ENCODE measurements at regions not wholly inside any gene's neighbourhood (a gene's known extent, or its start where the extent isn't known, plus 50 kb on each side); places are given as distances from the start of the nearest gene placed in this dataset.
"Not testable (repeated sequence)": the region's sequence is repeated elsewhere in the genome, so short reads cannot be mapped to it uniquely, and the experiment has no call there.

DNA sequence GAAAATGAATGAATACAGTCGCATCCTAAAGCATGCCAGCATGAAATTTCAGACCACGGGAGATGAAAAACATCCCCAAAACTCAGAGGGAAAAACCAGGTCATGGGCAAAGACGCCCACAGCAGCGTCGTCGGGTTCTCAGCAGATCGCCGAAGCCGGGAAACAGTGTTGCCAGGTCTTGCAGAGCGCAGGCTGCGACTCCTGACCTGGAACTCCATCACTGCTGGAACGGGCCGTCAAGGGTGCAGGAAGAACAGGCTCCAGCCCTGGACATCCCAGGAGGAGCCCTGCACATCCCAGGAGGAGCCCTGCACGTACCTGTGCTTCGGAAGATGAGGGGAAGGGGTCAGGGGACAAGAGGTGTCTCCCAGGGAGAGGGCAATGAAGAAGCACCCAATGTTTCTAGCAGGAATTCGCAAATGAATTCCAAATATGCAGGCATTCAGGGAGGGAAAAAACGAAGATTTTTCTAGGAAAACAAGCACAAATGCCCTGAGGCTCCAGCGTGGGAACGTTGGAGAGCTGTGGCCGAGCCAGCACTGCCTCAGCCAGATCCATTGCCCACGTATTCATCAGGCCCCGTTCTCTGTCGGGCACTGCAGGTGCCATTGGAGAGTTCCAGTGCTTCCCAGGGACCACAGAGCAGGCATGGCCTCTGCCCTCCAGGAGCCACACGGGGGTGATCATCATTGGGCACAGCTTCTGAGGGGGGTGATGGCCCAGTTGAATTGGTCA, 1110.4 kb downstream of the BRD1 start:
- no peak for DNase-seq

DNA sequence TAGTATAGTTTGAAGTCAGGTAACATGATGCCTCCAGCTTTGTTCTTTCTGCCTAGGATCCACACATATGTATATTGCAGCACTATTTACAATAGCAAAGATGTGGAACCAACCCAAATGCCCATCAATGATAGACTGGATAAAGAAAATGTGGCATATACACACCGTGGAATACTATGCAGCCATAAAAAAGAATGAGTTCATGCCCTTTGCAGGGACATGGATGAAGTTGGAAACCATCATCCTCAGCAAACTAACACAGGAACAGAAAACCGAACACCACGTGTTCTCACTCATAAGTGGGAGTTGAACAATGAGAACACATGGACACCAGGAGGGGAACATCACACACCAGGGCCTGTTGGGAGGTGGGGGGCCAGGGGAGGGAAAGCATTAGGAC, 1111.5 kb downstream of the BRD1 start:
- DNase-seq = not testable (repeated sequence)

- DNase-seq = no peak
Observed at GRCh38 chr22:48715511-48715910, 1112.2 kb downstream of the BRD1 start.

- no peak for DNase-seq
Observed at GRCh38 chr22:48714231-48714630, 1113.4 kb downstream of the BRD1 start.

DNA sequence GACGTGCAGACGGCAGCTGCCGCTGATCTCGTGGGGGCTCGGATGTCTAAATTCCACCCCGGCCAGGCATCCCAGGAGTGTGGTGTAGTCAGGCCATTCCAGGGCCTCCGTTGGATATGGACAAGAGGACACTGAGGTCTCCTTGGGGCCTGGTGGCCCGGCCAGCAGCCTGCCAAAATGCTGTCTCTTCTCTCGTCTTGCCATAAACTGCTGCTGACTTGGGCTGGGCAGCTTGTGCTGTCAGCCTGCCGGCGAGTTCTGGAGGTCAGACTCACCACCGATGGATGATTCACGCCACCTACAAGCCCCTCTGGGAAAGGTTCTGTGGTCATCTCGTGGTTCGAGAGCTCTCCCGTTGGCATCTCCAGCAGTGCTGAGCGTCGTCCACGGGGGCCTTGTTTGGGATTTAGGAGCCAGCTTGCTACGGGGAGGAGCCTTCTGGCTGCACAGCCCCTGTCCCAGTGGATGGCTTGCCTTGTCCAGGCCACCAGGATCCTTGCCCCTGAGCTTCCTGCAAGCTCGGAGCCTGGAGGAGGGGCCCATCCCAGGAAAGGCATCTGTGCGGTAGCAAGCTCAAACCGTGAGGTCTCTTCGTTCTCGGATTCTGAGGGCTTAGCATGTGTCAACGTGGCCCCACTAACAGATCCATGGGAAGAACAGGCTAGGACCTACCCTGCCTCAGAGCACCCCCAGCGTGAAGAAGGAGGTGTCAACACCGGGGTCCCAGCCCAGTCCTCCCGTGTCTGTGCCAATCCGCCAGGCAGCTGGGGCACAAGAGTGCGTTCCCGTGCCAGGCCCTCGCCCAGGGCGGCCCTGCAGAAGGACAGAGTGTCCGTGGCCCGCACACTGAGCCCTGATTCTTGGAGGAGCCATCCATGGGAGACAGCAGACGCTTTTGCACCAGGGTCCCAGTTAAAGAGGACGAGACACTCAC, 1114.1 kb downstream of the BRD1 start:
- DNase-seq = no peak

- DNase-seq = no peak
Observed at GRCh38 chr22:48712558-48713271, 1115.0 kb downstream of the BRD1 start.

- DNase-seq = no peak
Observed at GRCh38 chr22:48711669-48712068, 1116.0 kb downstream of the BRD1 start.

DNA sequence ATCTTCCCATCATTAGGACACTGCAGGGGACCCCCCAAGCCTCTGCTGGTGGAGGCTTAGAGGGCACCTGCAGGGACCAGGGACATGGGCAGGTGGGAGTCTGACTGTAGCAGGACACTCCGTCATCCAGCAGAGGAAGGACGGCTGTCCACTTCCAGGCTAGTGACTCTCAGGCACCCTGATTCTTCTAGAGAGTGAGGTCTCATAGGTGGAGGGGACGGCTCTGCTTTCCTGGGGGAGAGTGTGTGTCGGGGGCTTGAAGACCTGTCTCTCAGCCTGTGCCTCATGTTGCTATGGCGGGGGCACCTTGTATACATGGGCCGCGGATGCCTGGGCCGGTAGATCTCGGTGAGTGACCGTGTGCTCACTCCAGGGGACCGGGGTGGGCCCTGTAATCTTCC, 1116.6 kb downstream of the BRD1 start:
- no peak for DNase-seq

DNA sequence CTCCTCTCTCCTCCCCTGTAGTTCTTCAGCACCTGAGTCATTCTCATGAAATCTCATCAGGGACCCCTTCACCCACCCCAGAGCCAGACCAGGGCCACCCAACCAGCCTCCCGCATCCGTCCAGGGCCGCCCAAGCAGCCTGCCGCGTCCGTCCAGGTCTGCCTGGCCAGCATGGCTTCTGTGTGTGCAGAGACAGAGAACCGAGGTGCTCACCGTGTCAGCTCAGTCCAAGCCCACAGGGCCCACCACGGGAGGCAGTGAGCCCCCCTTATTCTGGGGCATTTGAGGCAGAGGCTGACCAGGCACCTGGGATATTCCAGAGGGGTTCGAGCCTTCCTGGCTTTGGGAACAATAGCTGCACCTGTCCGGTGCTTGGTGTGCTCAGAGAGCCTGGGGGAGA, 1117.3 kb downstream of the BRD1 start:
- no peak for DNase-seq

DNA sequence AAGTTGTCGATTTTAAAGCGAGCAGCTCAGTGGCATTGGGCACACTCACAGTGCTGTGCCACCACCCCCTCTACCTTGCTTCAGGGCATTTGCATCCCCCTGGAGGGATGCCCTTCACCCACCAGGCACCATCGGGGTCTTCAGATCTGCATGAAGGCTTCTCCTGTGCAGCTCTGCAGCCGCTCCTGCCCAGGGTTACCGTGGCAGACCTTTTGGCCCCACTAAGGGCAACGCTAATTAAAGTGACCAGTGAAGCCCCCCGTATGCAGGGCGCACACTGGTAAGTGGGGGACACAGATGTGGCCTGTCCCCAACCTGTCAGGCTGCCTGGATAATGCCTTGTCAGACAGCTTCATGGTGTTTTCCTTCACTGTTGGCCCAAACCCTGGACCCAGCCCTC, 1117.7 kb downstream of the BRD1 start:
- no peak for DNase-seq

DNA sequence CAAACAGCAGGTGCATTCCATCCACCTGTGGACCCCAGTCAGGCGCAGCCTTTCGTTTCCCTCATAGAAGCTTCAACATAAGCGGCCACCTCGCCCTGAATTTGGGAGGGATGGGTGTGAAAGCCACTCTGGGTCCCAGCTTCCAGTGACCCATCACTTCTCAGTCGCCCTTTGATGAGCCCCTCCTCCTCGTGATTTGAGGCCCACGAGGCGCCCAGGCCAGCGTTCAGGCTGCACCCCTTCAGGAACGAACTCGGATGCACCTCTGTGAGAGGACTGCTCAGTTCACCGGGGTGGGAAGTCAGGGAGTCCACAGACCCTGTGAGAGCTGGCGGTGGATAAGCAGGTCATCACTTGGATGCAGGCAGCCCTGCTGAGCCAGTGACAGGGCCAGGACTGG, 1118.2 kb downstream of the BRD1 start:
- DNase-seq = no peak

- DNase-seq = no peak
Observed at GRCh38 chr22:48708558-48709245, 1119.0 kb downstream of the BRD1 start.

GRCh38 chr22:48707763-48708557, 1119.7 kb downstream of the BRD1 start:
- no peak for DNase-seq

- no peak for DNase-seq
Observed at GRCh38 chr22:48706934-48707762, 1120.5 kb downstream of the BRD1 start.

DNA sequence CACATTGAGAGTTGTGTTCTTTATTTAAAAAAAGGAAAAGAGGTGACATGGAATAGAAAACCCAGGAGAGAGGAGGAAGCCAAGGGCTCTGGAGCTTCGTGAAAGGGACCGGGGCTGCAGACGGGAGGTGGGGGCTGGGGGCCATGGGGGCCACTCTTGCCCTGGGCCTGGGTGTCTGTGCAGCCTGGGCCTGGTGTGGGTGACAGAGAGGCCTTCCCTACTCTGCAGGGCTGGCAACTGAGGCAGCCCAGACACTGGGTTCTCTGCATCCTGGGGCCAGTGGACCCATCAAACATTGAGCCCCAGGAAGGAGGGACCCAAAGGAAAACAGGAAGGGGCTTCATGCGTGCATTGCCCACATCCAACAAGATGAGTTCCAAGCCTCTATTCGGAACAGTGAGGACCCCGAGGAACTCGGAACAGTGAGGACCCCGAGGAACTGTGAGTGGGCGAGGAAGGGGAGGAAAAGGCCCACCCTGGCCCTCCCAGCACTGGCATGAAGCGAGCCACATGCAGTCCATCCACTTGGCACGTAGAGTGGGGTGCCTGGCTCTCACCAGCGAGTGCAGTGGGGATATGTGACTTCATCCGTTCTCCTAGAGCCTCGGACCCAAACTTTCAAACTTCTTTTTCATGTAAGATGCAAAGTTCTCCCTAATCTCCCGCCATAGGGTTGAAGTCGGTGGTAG, 1121.6 kb downstream of the BRD1 start:
- no peak for DNase-seq

DNA sequence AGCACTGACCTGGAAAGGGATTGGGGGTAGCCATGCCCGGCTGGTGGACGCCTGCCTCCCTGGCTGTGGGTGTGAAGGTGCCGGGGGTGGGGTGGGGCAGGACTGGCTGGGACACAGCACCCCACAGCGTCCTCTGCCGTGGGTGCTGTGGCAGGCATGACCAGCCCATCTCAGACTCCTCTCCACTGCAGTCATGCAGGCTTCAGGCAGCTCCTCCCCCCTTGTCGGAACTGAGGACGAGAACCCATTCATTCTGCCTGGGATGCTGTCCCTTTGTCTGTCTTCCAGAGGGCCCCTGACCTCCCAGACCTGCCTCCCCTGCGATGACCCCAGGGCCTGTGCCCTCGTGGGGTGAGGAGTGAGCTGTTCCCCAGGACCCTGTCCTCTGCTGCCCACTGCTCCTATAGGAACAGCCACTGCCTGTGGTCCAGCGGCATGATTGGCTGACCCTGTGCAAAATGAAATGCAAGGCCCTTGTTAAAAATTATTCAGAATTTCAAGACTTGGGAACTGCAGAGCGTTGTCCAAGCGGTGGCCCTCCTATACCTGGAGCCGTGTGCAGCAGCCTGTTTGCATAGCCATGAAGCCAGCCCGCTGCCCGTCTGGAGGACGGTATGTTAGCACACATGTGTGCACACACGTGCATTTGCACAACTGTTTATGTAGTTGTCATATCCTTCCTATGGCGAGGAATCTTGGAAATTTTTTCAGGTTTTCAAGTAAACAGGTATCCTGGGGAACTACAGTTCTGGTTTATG, 1122.3 kb downstream of the BRD1 start:
- DNase-seq = no peak

- DNase-seq = no peak
Observed at GRCh38 chr22:48704335-48704734, 1123.3 kb downstream of the BRD1 start.

- DNase-seq = no peak
Observed at GRCh38 chr22:48703265-48703941, 1124.3 kb downstream of the BRD1 start.

Data from SW 1271 (cell line).